T-helper 2 cell (primary cell): ENCODE measurements at regions not wholly inside any gene's neighbourhood (a gene's known extent, or its start where the extent isn't known, plus 50 kb on each side); places are given as distances from the start of the nearest gene placed in this dataset.
"Not testable (repeated sequence)": the region's sequence is repeated elsewhere in the genome, so short reads cannot be mapped to it uniquely, and the experiment has no call there.

Experiments
- DNase-seq, 5 experiments: peaks; one replicate each; pipeline versions ENCODE4 v3.0.0 to v3.0.0-alpha.2; 2012 to 2022

GRCh38 chr10:76815505-76815904 is 822.1 kb downstream of the KCNMA1 start:
- DNase-seq: not testable (repeated sequence)

GRCh38 chr10:76811430-76811829 is 826.2 kb downstream of the KCNMA1 start:
- DNase-seq: no peak

- no peak for DNase-seq
Measured at GRCh38 chr10:76788452-76788811, 849.2 kb downstream of the KCNMA1 start.

- DNase-seq: no peak
Measured at GRCh38 chr10:76787746-76788451, 849.7 kb downstream of the KCNMA1 start.

GRCh38 chr10:76786504-76787072 is 851.0 kb downstream of the KCNMA1 start:
- no peak for DNase-seq

GRCh38 chr10:76784076-76784475 is 853.5 kb downstream of the KCNMA1 start:
- no peak for DNase-seq

GRCh38 chr10:76779796-76780301 is 857.8 kb downstream of the KCNMA1 start:
- no peak for DNase-seq

- no peak for DNase-seq
Measured at GRCh38 chr10:76778914-76779795, 858.5 kb downstream of the KCNMA1 start.

GRCh38 chr10:76774987-76775603 is 862.5 kb downstream of the KCNMA1 start:
- DNase-seq: no peak

- no peak for DNase-seq
Measured at GRCh38 chr10:76769582-76769981, 868.0 kb downstream of the KCNMA1 start.

- no peak for DNase-seq
Measured at GRCh38 chr10:76769161-76769560, 868.4 kb downstream of the KCNMA1 start.

- DNase-seq: no peak
Measured at GRCh38 chr10:76766682-76767081, 870.9 kb downstream of the KCNMA1 start.

GRCh38 chr10:76764921-76765320 is 872.7 kb downstream of the KCNMA1 start:
- not testable (repeated sequence) for DNase-seq

GRCh38 chr10:76764177-76764576 is 873.4 kb downstream of the KCNMA1 start:
- no peak for DNase-seq

- DNase-seq: no peak
Measured at GRCh38 chr10:76763376-76763775, 874.2 kb downstream of the KCNMA1 start.

- no peak for DNase-seq
Measured at GRCh38 chr10:76759681-76760080, 877.9 kb downstream of the KCNMA1 start.

- no peak for DNase-seq
Measured at GRCh38 chr10:76743169-76743568, 894.4 kb downstream of the KCNMA1 start.

- no peak for DNase-seq
Measured at GRCh38 chr10:76740514-76740913, 897.1 kb downstream of the KCNMA1 start.

- no peak for DNase-seq
Measured at GRCh38 chr10:76738991-76739390, 898.6 kb downstream of the KCNMA1 start.

- DNase-seq: no peak
Measured at GRCh38 chr10:76736815-76737618, 900.6 kb downstream of the KCNMA1 start.

GRCh38 chr10:76736392-76736791 is 901.2 kb downstream of the KCNMA1 start:
- DNase-seq: peak in 1 of 5 experiments; percentile 33

GRCh38 chr10:76735866-76736265 is 901.7 kb downstream of the KCNMA1 start:
- no peak for DNase-seq
